Natural killer cell treated with Interleukin-12 subunit alpha and Interleukin-12 subunit beta and Interleukin-15 and Interleukin-18, amount 100 ng/mL, for 72 hours (primary cell): ENCODE measurements at regions not wholly inside any gene's neighbourhood (a gene's known extent, or its start where the extent isn't known, plus 50 kb on each side); places are given as distances from the start of the nearest gene placed in this dataset.

Source experiments
- ATAC-seq, 2 donors: fragments of 150-1000 bp; cut with Tn5 transposase in 1 of 2; sonication (Bioruptor Pico), chemical (Tn5 transposase) in 1 of 2; 2 replicates each; pipeline ENCODE4 v1.10.0; 2021
- DNase-seq: peaks from one replicate; pipeline ENCODE4 v3.0.0; 2022; ENCODE audit warnings: low spot score
- H3K27ac Mint-ChIP-seq, 2 donors: 1 replicate in 1 of 2; 2 replicates in 1 of 2; pipeline ENCODE4 v1.8.0; 2022; ENCODE audit warnings: mixed read lengths in 2 of 2, mild to moderate bottlenecking in 1 of 2, moderate library complexity in 1 of 2
- H3K27me3 Mint-ChIP-seq, 2 donors: 1 replicate in 1 of 2; 2 replicates in 1 of 2; pipeline ENCODE4 v1.8.0; 2022; ENCODE audit warnings: mixed read lengths in 2 of 2
- H3K36me3 Mint-ChIP-seq: one replicate; pipeline ENCODE4 v1.8.0; 2022; ENCODE audit warnings: mixed read lengths
- H3K4me1 Mint-ChIP-seq, 2 donors: 1 replicate in 1 of 2; 2 replicates in 1 of 2; pipeline ENCODE4 v1.8.0; 2022; ENCODE audit warnings: low read depth in 2 of 2, mixed read lengths in 2 of 2, mild to moderate bottlenecking in 1 of 2
- H3K4me3 Mint-ChIP-seq: one replicate; pipeline ENCODE4 v1.8.0; 2022; ENCODE audit warnings: mixed read lengths
- H3K9me3 Mint-ChIP-seq: 2 replicates; pipeline ENCODE4 v1.8.0; 2022; ENCODE audit warnings: mixed read lengths

DNA sequence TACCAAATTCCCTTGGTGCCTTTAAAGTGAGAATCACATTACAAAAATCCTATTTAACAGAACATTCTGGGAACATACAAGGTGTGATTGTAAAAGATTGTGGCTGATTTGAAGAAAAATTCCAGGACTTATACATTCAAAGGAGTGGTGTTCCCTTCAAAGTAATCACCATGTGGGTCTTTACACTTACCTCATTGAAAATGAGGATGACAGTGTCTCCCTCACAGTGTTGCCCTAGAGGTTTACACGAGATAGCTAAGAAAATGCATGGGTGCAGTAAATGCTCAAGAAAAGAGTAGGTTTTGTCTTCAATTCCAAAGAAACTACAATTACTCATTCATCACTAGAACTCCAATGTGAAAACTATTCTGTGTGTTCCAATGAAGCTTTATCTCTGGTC lies 331.5 kb downstream of the SLC4A3 start:
- no peaks in the 10 kb centered on the region for H3K27me3 Mint-ChIP-seq
- no peak for DNase-seq
- no peak overlapping the region for H3K4me3 Mint-ChIP-seq
- H3K36me3 Mint-ChIP-seq: no peaks in the 10 kb centered on the region
- no peak overlapping the region for H3K27ac Mint-ChIP-seq
- H3K4me1 Mint-ChIP-seq: no peaks in the 10 kb centered on the region
- ATAC-seq: no peak
- peaks cover 8% of the 10 kb centered on the region for H3K9me3 Mint-ChIP-seq

- H3K27me3 Mint-ChIP-seq: no peaks in the 10 kb centered on the region
- DNase-seq: no peak
- ATAC-seq: no peak
- no peak overlapping the region for H3K4me3 Mint-ChIP-seq
- H3K36me3 Mint-ChIP-seq: no peaks in the 10 kb centered on the region
- H3K9me3 Mint-ChIP-seq: peaks cover 8% of the 10 kb centered on the region
- H3K4me1 Mint-ChIP-seq: no peaks in the 10 kb centered on the region
- H3K27ac Mint-ChIP-seq: no peak overlapping the region
Measured at GRCh38 chr2:219959471-219959870, 332.0 kb downstream of the SLC4A3 start.

- ATAC-seq (no peak), DNase-seq (no peak)
- Mint-ChIP-seq H3K4me1 (no peaks in the 10 kb centered on the region), H3K4me3 (no peak overlapping the region), H3K9me3 (peaks cover 8% of the 10 kb centered on the region), H3K36me3 (no peaks in the 10 kb centered on the region), H3K27ac (no peak overlapping the region), H3K27me3 (no peaks in the 10 kb centered on the region)
Measured at GRCh38 chr2:219961947-219962498, 334.6 kb downstream of the SLC4A3 start.

GRCh38 chr2:219962801-219963200 lies 335.4 kb downstream of the SLC4A3 start:
- ATAC-seq (no peak), DNase-seq (no peak)
- Mint-ChIP-seq H3K9me3 (peaks cover 12% of the 10 kb centered on the region), H3K4me1 (no peaks in the 10 kb centered on the region), H3K36me3 (no peaks in the 10 kb centered on the region), H3K27me3 (no peaks in the 10 kb centered on the region), H3K4me3 (no peak overlapping the region), H3K27ac (no peak overlapping the region)

GRCh38 chr2:219965287-219966194 lies 338.1 kb downstream of the SLC4A3 start:
- Mint-ChIP-seq H3K27ac (no peak overlapping the region), H3K4me3 (no peak overlapping the region), H3K4me1 (no peaks in the 10 kb centered on the region), H3K36me3 (no peaks in the 10 kb centered on the region), H3K9me3 (peaks cover 9% of the 10 kb centered on the region), H3K27me3 (no peaks in the 10 kb centered on the region)
- no peak for ATAC-seq
- DNase-seq: no peak

DNA sequence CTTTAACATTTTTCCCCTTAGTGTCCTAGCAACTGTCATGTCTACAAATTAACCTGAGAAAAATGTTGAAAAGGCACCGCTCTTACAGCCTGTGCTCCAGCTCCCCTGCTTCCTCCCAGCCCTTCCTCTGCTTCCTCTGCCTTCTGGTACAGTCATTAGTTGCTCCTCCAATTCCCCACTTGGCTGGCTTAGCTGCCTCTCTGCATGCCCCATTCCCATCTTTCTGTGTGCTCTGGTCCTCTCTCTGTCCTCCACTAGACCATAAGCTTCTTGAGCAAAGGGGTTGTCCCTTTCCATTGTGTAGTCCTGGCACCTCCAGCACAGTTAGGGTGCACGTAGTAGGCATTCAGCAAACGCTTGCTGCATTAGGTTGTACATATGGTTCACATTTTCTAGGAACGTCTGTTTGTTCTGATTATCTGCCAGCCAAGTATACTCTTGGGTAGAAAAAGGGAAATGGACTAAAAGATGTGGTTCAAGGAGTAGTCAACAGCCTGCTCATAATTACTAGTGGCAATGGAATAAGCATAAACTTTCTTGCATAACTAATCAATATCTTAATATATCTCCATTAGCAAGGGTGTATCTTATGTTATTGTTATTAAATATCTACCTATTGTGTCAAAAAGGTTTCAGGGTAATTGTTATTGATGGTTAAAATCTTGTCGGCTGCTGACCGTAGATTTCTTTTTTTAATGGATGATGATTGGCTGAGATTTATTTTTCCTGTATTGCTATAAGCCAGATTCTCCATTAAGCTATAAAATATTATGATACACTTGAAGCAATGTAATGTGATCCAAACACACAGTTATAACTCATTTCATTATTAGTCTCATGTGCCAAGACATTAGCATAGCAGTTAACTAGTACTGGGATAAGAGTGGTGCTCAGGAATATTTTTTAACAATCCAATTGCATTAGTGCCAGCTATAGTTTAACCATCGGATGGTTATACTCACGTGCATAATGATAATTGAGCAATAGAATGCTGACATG lies 340.1 kb downstream of the SLC4A3 start:
- no peak for ATAC-seq
- no peak for DNase-seq
- Mint-ChIP-seq H3K9me3 (peaks cover 8% of the 10 kb centered on the region), H3K27me3 (no peaks in the 10 kb centered on the region), H3K36me3 (no peaks in the 10 kb centered on the region), H3K27ac (no peak overlapping the region), H3K4me3 (no peak overlapping the region), H3K4me1 (no peaks in the 10 kb centered on the region)

GRCh38 chr2:219968685-219969345 lies 341.4 kb downstream of the SLC4A3 start:
- Mint-ChIP-seq H3K9me3 (peaks cover 8% of the 10 kb centered on the region), H3K27ac (no peak overlapping the region), H3K4me1 (no peaks in the 10 kb centered on the region), H3K27me3 (no peaks in the 10 kb centered on the region), H3K4me3 (no peak overlapping the region), H3K36me3 (no peaks in the 10 kb centered on the region)
- DNase-seq: no peak
- no peak for ATAC-seq

DNA sequence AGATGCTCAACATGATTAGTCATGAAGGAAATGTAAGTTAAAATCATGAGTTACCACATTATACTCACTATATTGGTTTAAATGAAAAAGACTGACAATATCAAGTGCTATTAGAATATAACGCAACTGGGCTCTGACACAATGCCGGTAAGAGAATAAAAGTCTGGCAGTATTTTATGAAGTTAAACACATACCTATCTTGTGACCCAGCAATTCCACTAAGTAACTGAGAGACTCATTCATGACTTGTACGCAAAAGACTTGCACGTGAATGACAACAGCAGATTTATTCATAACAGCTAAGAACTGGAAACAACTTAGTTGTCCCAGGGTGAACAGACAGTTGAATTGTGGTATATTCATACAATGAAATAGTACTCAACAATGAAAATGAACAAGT lies 342.1 kb downstream of the SLC4A3 start:
- Mint-ChIP-seq H3K9me3 (peaks cover 8% of the 10 kb centered on the region), H3K27ac (no peak overlapping the region), H3K4me3 (no peak overlapping the region), H3K4me1 (no peaks in the 10 kb centered on the region), H3K36me3 (no peaks in the 10 kb centered on the region), H3K27me3 (no peaks in the 10 kb centered on the region)
- DNase-seq (no peak), ATAC-seq (no peak)

GRCh38 chr2:219973136-219973535 lies 345.7 kb downstream of the SLC4A3 start:
- Mint-ChIP-seq H3K4me1 (no peaks in the 10 kb centered on the region), H3K36me3 (no peaks in the 10 kb centered on the region), H3K9me3 (peaks cover 3% of the 10 kb centered on the region), H3K27me3 (no peaks in the 10 kb centered on the region), H3K4me3 (no peak overlapping the region), H3K27ac (no peak overlapping the region)
- DNase-seq (no peak), ATAC-seq (no peak)

- no peaks in the 10 kb centered on the region for H3K9me3 Mint-ChIP-seq
Measured at GRCh38 chr2:219976871-219977270, 349.4 kb downstream of the SLC4A3 start.

GRCh38 chr2:219980638-219981037 lies 353.2 kb downstream of the SLC4A3 start:
- Mint-ChIP-seq H3K9me3 (no peaks in the 10 kb centered on the region), H3K27ac (no peak overlapping the region), H3K4me3 (no peak overlapping the region), H3K36me3 (no peaks in the 10 kb centered on the region), H3K27me3 (no peaks in the 10 kb centered on the region), H3K4me1 (no peaks in the 10 kb centered on the region)
- DNase-seq (no peak), ATAC-seq (no peak)

More at GRCh38 chr2:219976871-219977270, 349.4 kb downstream of the SLC4A3 start:
- Mint-ChIP-seq H3K4me3 (no peak overlapping the region), H3K36me3 (no peaks in the 10 kb centered on the region), H3K27me3 (no peaks in the 10 kb centered on the region), H3K27ac (no peak overlapping the region), H3K4me1 (no peaks in the 10 kb centered on the region)
- DNase-seq (no peak), ATAC-seq (no peak)

- no peaks in the 10 kb centered on the region for H3K27me3 Mint-ChIP-seq
- no peaks in the 10 kb centered on the region for H3K4me1 Mint-ChIP-seq
- H3K36me3 Mint-ChIP-seq: no peaks in the 10 kb centered on the region
- no peaks in the 10 kb centered on the region for H3K9me3 Mint-ChIP-seq
- ATAC-seq: no peak
- H3K4me3 Mint-ChIP-seq: no peak overlapping the region
- no peak overlapping the region for H3K27ac Mint-ChIP-seq
- no peak for DNase-seq
Measured at GRCh38 chr2:219983836-219984235, 356.4 kb downstream of the SLC4A3 start.

GRCh38 chr2:219985017-219985416 lies 357.6 kb downstream of the SLC4A3 start:
- Mint-ChIP-seq H3K4me3 (no peak overlapping the region), H3K9me3 (no peaks in the 10 kb centered on the region), H3K27ac (no peak overlapping the region), H3K27me3 (no peaks in the 10 kb centered on the region), H3K4me1 (no peaks in the 10 kb centered on the region), H3K36me3 (no peaks in the 10 kb centered on the region)
- DNase-seq (no peak), ATAC-seq (no peak)
